NCI-H1930 (cell line): ENCODE measurements at regions not wholly inside any gene's neighbourhood (a gene's known extent, or its start where the extent isn't known, plus 50 kb on each side); places are given as distances from the start of the nearest gene placed in this dataset.
A peak's percentile ranks its signal among the peaks of the same experiment; 100 is the strongest.

Experiments used
- DNase-seq, 2 experiments: peaks; one replicate each; lab custom pipeline; 2025; lab: John Stamatoyannopoulos, UW

- no peak for DNase-seq
Observed at GRCh38 chr4:146998157-146998556, 52.5 kb upstream of the TTC29 start.

GRCh38 chr4:147003956-147004809, 58.5 kb upstream of the TTC29 start:
- DNase-seq, result no peak

GRCh38 chr4:147006229-147006628, 60.6 kb upstream of the TTC29 start:
- DNase-seq, result no peak

- no peak for DNase-seq
Observed at GRCh38 chr4:147009875-147010274, 64.2 kb upstream of the TTC29 start.

GRCh38 chr4:147011411-147011810, 65.7 kb upstream of the TTC29 start:
- peak; percentile 23 to 71 for DNase-seq

- DNase-seq, result no peak
Observed at GRCh38 chr4:147012059-147012707, 66.5 kb upstream of the TTC29 start.

GRCh38 chr4:147014946-147015345, 69.3 kb upstream of the TTC29 start:
- DNase-seq, result no peak

GRCh38 chr4:147015491-147015890, 69.8 kb upstream of the TTC29 start:
- DNase-seq, result no peak

GRCh38 chr4:147017081-147017480, 71.4 kb upstream of the TTC29 start:
- no peak for DNase-seq

- DNase-seq, result peak in 1 of 2 experiments; percentile 5
Observed at GRCh38 chr4:147019091-147019490, 73.4 kb upstream of the TTC29 start.

- DNase-seq, result no peak
Observed at GRCh38 chr4:147020456-147020855, 74.8 kb upstream of the TTC29 start.

GRCh38 chr4:147025042-147025441, 79.4 kb upstream of the TTC29 start:
- DNase-seq, result no peak

- DNase-seq, result peak in 1 of 2 experiments; percentile 15
Observed at GRCh38 chr4:147029296-147029695, 83.6 kb upstream of the TTC29 start.

GRCh38 chr4:147034372-147034771, 88.7 kb upstream of the TTC29 start:
- DNase-seq, result no peak

- no peak for DNase-seq
Observed at GRCh38 chr4:147037069-147037468, 91.4 kb upstream of the TTC29 start.

GRCh38 chr4:147039976-147040575, 94.4 kb upstream of the TTC29 start:
- no peak for DNase-seq

- DNase-seq, result no peak
Observed at GRCh38 chr4:147040874-147041273, 95.2 kb upstream of the TTC29 start.

- DNase-seq, result no peak
Observed at GRCh38 chr4:147041376-147041775, 95.7 kb upstream of the TTC29 start.

- no peak for DNase-seq
Observed at GRCh38 chr4:147042046-147042445, 96.4 kb upstream of the TTC29 start.

- DNase-seq, result peak in 1 of 2 experiments; percentile 12
Observed at GRCh38 chr4:147044241-147044640, 98.6 kb upstream of the TTC29 start.

GRCh38 chr4:147049946-147050345, 104.3 kb upstream of the TTC29 start:
- DNase-seq, result no peak

- no peak for DNase-seq
Observed at GRCh38 chr4:147050356-147050765, 104.7 kb upstream of the TTC29 start.

- no peak for DNase-seq
Observed at GRCh38 chr4:147052361-147052760, 106.7 kb upstream of the TTC29 start.
